SK-N-SH (cell line): ENCODE measurements at regions not wholly inside any gene's neighbourhood (a gene's known extent, or its start where the extent isn't known, plus 50 kb on each side); places are given as distances from the start of the nearest gene placed in this dataset.

Experiments
- CTCF ChIA-PET: fragments of 300-600, 350-600 bp; formaldehyde crosslinking; extraction: SDS; loops from one replicate; lab custom pipeline; 2021; lab: Yijun Ruan, JAX
- POLR2A ChIA-PET: fragments of 350-600 bp; sonication (Branson Sonifier 250); formaldehyde crosslinking; extraction: SDS; loops from one replicate; lab custom pipeline; 2020; ENCODE audit warnings: antibody characterized with exemption, inconsistent platforms; lab: Yijun Ruan, JAX
- DNase-seq: peaks from one replicate; pipeline ENCODE4 v3.0.0; 2012
- H2AFZ ChIP-seq: fragments of 200-600 bp; sonication (generic); 2 replicates; pipeline ENCODE4 v1.8.1; 2016; ENCODE audit warnings: antibody characterized with exemption, mild to moderate bottlenecking, low read depth
- H3F3A ChIP-seq: fragments of 200-600 bp; sonication (generic); replicated peaks from 2 replicates; pipeline ENCODE3; 2016; ENCODE audit warnings: antibody characterized with exemption, mild to moderate bottlenecking; ENCODE audit not compliant: insufficient read depth
- H3K27ac ChIP-seq, 2 experiments: fragments of 200-500 bp in 1 of 2; fragments of 200-600 bp in 1 of 2; sonication (Bioruptor generic) in 1 of 2; sonication (generic), shearing (Covaris generic) in 1 of 2; 2 replicates each; pipeline versions ENCODE4 v1.5.1 to v1.6.1; 2014 to 2016; ENCODE audit warnings: low read depth in 2 of 2, inconsistent platforms in 1 of 2, low read length in 1 of 2, mild to moderate bottlenecking in 1 of 2, mixed read lengths in 1 of 2
- H3K27me3 ChIP-seq: fragments of 200-600 bp; sonication (generic), shearing (Covaris generic); 2 replicates; pipeline ENCODE4 v1.6.1; 2016; ENCODE audit warnings: mixed run types; ENCODE audit not compliant: insufficient read depth
- H3K36me3 ChIP-seq, 2 experiments: fragments of 200-500 bp in 1 of 2; fragments of 200-600 bp in 1 of 2; sonication (Bioruptor generic) in 1 of 2; sonication (generic) in 1 of 2; replicated peaks in 1 of 2; 2 replicates each; pipeline versions ENCODE3 to v1.5.1; 2014 to 2016; ENCODE audit warnings: low read length in 1 of 2, mild to moderate bottlenecking in 1 of 2; ENCODE audit not compliant: insufficient read depth in 2 of 2, control insufficient read depth in 1 of 2
- H3K4me1 ChIP-seq, 2 experiments: fragments of 200-500 bp in 1 of 2; fragments of 200-600 bp in 1 of 2; sonication (Bioruptor generic) in 1 of 2; sonication (generic), shearing (Covaris generic) in 1 of 2; 2 replicates each; pipeline versions ENCODE4 v1.5.1 to v1.6.1; 2014 to 2016; ENCODE audit warnings: low read depth in 1 of 2, low read length in 1 of 2, mixed run types in 1 of 2; ENCODE audit not compliant: insufficient read depth in 2 of 2, control insufficient read depth in 1 of 2
- H3K4me2 ChIP-seq: fragments of 200-600 bp; sonication (generic), shearing (Covaris generic); 2 replicates; pipeline ENCODE4 v1.6.1; 2017; ENCODE audit warnings: mixed run types
- H3K4me3 ChIP-seq, 2 experiments: fragments of 200-500 bp in 1 of 2; fragments of 200-600 bp in 1 of 2; sonication (Bioruptor generic) in 1 of 2; sonication (generic), shearing (Covaris generic) in 1 of 2; 2 replicates each; pipeline versions ENCODE4 v1.5.1 to v1.8.1; 2014 to 2016; ENCODE audit warnings: low read depth in 2 of 2, inconsistent platforms in 1 of 2, low read length in 1 of 2, mild to moderate bottlenecking in 1 of 2, mixed read lengths in 1 of 2, moderate library complexity in 1 of 2
- H3K79me2 ChIP-seq: fragments of 200-600 bp; sonication (generic); 2 replicates; pipeline ENCODE4 v1.8.1; 2017; ENCODE audit warnings: mild to moderate bottlenecking; ENCODE audit not compliant: insufficient read depth
- H3K9ac ChIP-seq: fragments of 200-600 bp; sonication (generic); 2 replicates; pipeline ENCODE4 v1.6.1; 2017; ENCODE audit warnings: mixed run types
- H3K9me2 ChIP-seq: fragments of 200-600 bp; sonication (generic); 2 replicates; pipeline ENCODE4 v1.6.1; 2017; ENCODE audit warnings: mixed run types
- H3K9me3 ChIP-seq: fragments of 200-600 bp; sonication (generic); 2 replicates; pipeline ENCODE4 v1.6.1; 2017; ENCODE audit warnings: mixed run types, mild to moderate bottlenecking, moderate library complexity
- H4K20me1 ChIP-seq: fragments of 200-600 bp; sonication (generic); 2 replicates; pipeline ENCODE4 v1.6.1; 2017; ENCODE audit warnings: mild to moderate bottlenecking, mixed run types; ENCODE audit not compliant: insufficient read depth
- CHD2 ChIP-seq: fragments of 150-350 bp; IDR thresholded peaks from 2 replicates; pipeline ENCODE4 v1.6.1; 2018; ENCODE audit warnings: low read length; ENCODE audit not compliant: partially characterized antibody
- ELF1 ChIP-seq: IDR thresholded peaks from 2 replicates; pipeline ENCODE4 v1.4.0; 2012
- EP300 ChIP-seq, 2 experiments: IDR thresholded peaks; 2 replicates each; pipeline versions ENCODE4 v1.4.0 to v1.6.1; 2012; ENCODE audit warnings: borderline replicate concordance in 1 of 2, low read depth in 1 of 2, low read length in 1 of 2
- EZH2phosphoT487 ChIP-seq: fragments of 200-600 bp; sonication (generic); IDR thresholded peaks from 2 replicates; pipeline ENCODE4 v1.6.1; 2017; ENCODE audit warnings: low read depth, mixed run types, mild to moderate bottlenecking, antibody characterized with exemption, moderate library complexity, borderline replicate concordance
- FOSL2 ChIP-seq: IDR thresholded peaks from 2 replicates; pipeline ENCODE4 v1.4.0; 2012; ENCODE audit warnings: low read depth, mild to moderate bottlenecking, moderate library complexity, borderline replicate concordance
- FOXJ3 ChIP-seq: sonication (generic); formaldehyde crosslinking; IDR thresholded peaks from 2 replicates; pipeline ENCODE4 v1.5.1; 2020; ENCODE audit warnings: mild to moderate bottlenecking, missing genetic modification reagents
- FOXM1 ChIP-seq: IDR thresholded peaks from 2 replicates; pipeline ENCODE4 v1.4.0; 2012; ENCODE audit warnings: low read depth, mild to moderate bottlenecking
- GATA2 ChIP-seq: sonication (generic); formaldehyde crosslinking; IDR thresholded peaks from 2 replicates; pipeline ENCODE4 v1.5.0; 2020; ENCODE audit warnings: mild to moderate bottlenecking, missing genetic modification reagents
- JUND ChIP-seq: IDR thresholded peaks from 2 replicates; pipeline ENCODE4 v1.4.0; 2012
- NFIC ChIP-seq: IDR thresholded peaks from 2 replicates; pipeline ENCODE4 v1.4.0; 2012; ENCODE audit warnings: borderline replicate concordance
- NRF1 ChIP-seq: IDR thresholded peaks from 2 replicates; pipeline ENCODE4 v1.6.1; 2012; ENCODE audit warnings: low read depth, mild to moderate bottlenecking, low read length
- PBX3 ChIP-seq: IDR thresholded peaks from 2 replicates; pipeline ENCODE4; 2012
- POLR2AphosphoS5 ChIP-seq: IDR thresholded peaks from 2 replicates; pipeline ENCODE4 v1.6.1; 2012; ENCODE audit warnings: low read depth, low read length
- RAD21 ChIP-seq: IDR thresholded peaks from 2 replicates; pipeline ENCODE4 v1.6.1; 2012; ENCODE audit warnings: mild to moderate bottlenecking, low read length
- RCOR1 ChIP-seq: fragments of 150-350 bp; IDR thresholded peaks from 2 replicates; pipeline ENCODE4 v1.6.1; 2017; ENCODE audit warnings: antibody characterized with exemption, low read length
- RFX5 ChIP-seq: IDR thresholded peaks from 2 replicates; pipeline ENCODE4 v1.6.1; 2012; ENCODE audit warnings: mild to moderate bottlenecking, improper control_type of control experiment, low read length
- RXRA ChIP-seq: IDR thresholded peaks from 2 replicates; pipeline ENCODE4 v1.4.0; 2012; ENCODE audit warnings: low read depth, mild to moderate bottlenecking, borderline replicate concordance
- SIN3A ChIP-seq: IDR thresholded peaks from 2 replicates; pipeline ENCODE4 v1.6.1; 2012; ENCODE audit warnings: low read depth, mild to moderate bottlenecking, low read length, moderate library complexity, borderline replicate concordance
- SMC3 ChIP-seq: IDR thresholded peaks from 2 replicates; pipeline ENCODE4 v1.6.1; 2012; ENCODE audit warnings: low read depth, low read length, improper control_type of control experiment
- TAF1 ChIP-seq: IDR thresholded peaks from 2 replicates; pipeline ENCODE4 v1.6.1; 2012; ENCODE audit warnings: low read depth, mild to moderate bottlenecking, low read length, moderate library complexity, borderline replicate concordance
- TCF12 ChIP-seq: IDR thresholded peaks from 2 replicates; pipeline ENCODE4 v1.4.0; 2012
- TEAD4 ChIP-seq: IDR thresholded peaks from 2 replicates; pipeline ENCODE4 v1.4.0; 2012; ENCODE audit warnings: mild to moderate bottlenecking, borderline replicate concordance; ENCODE audit not compliant: insufficient read depth
- USF1 ChIP-seq: IDR thresholded peaks from 2 replicates; pipeline ENCODE4 v1.4.0; 2012; ENCODE audit warnings: low read depth, borderline replicate concordance
- USF2 ChIP-seq: fragments of 150-350 bp; IDR thresholded peaks from 2 replicates; pipeline ENCODE4 v1.6.1; 2017; ENCODE audit warnings: antibody characterized with exemption, low read length, low read depth, borderline replicate concordance
- YY1 ChIP-seq: IDR thresholded peaks from 2 replicates; pipeline ENCODE4 v1.4.0; 2012; ENCODE audit warnings: low read depth, mild to moderate bottlenecking
- WGBS: methylation state at CpG from one replicate; pipeline ENCODE4 v1.1.6; 2017; ENCODE audit warnings: low lambda C conversion rate; 5-methylcytosine and 5-hydroxymethylcytosine counted together
- TF ChIP-seq, protein P1 (sequence below): IDR thresholded peaks from 2 replicates; pipeline ENCODE4 v1.4.0; 2012; ENCODE audit warnings: low read depth, borderline replicate concordance
- TF ChIP-seq, protein P2 (sequence below): IDR thresholded peaks from 2 replicates; pipeline ENCODE4 v1.6.1; 2012; ENCODE audit warnings: mild to moderate bottlenecking, low read depth, low read length, moderate library complexity

DNA sequence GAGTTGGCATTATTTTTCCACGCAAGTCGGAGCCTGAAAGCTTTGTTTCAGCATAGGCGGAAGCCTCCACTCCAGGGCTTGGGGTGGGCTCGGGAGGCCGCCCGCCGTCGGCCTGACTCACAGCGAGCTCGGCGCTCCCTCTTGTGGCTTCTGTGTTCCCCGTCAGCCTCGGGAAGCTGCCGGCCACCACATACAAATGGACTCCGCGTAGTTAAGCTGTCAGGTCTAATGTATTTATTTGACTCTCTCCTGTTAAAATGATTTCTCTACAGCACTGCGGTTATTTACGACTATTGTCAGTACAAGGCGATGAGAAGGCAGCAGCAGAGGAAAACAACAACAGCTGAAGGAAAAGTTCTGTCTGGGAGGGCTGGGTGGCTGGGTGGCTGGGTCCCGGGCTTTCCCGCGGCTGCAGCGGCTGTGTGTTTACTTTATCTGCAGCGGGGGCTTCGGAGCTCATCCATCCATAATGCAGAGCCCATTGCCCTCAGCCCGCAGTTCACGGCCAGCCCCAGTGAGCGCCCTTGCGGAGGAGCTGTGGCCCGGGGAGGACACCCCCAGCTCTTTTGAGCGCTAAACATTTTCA lies 375.7 kb upstream of the CAMK1G start:
- POLR2A ChIA-PET: interaction anchor here (1.3 kb wide), 1 partner anchor 149 kb away, joined by 3 read pairs; no protein-coding TSS in a partner anchor
- 15% methylated on average over 19 of the region's 31 CpGs for WGBS
- Histone ChIP-seq H3K9me2 (no peaks in the 10 kb centered on the region), H3K79me2 (no peaks in the 10 kb centered on the region), H3K36me3 (no peaks in the 10 kb centered on the region), H2AFZ (peak overlapping the region; percentile 73), H4K20me1 (no peaks in the 10 kb centered on the region), H3K9ac (no peak overlapping the region), H3K4me2 (peak overlapping the region; percentile 74), H3K4me1 (peaks cover 0 to 23% of the 10 kb centered on the region in 2 experiments; a peak in 3 of 4 replicates), H3K4me3 (peak overlapping the region; percentile 38 to 49), H3F3A (no peaks in the 10 kb centered on the region), H3K27ac (peak overlapping the region in 1 of 2 experiments; percentile 71; a peak in 2 of 4 replicates), H3K27me3 (no peaks in the 10 kb centered on the region), H3K9me3 (no peaks in the 10 kb centered on the region)
- peak; percentile 87 for DNase-seq
- CTCF ChIA-PET: interaction anchor here (0.6 to 14.3 kb wide), 82 partner anchors 9 to 1212 kb away, joined by 3 to 261 read pairs (median 4); partner anchors contain the start of gene PLXNA2
- TF ChIP-seq SIN3A (no peak), TEAD4 (no peak), PBX3 (0 out of 2 replicates have a peak, but pooled peaks have one; percentile 10), RFX5 (no peak), TCF12 (no peak), USF2 (no peak), GATA2 (CRISPR knock-in tag) (no peak), EZH2phosphoT487 (no peak), POLR2AphosphoS5 (no peak), FOXM1 (no peak), RXRA (no peak), TAF1 (no peak), ELF1 (no peak), SMC3 (peak; percentile 88), EP300 (IDR thresholded peaks at IDR 0.05; ENCODE audit: borderline replicate concordance in 1 of 2, low read depth in 1 of 2, low read length in 1 of 2) (no peak), NFIC (no peak), CHD2 (no peak), USF1 (no peak), JUND (no peak), NRF1 (no peak), FOSL2 (no peak), RCOR1 (no peak), FOXJ3 (CRISPR knock-in tag) (no peak), YY1 (no peak), RAD21 (peak; percentile 92)
- TF ChIP-seq, protein P1, sequence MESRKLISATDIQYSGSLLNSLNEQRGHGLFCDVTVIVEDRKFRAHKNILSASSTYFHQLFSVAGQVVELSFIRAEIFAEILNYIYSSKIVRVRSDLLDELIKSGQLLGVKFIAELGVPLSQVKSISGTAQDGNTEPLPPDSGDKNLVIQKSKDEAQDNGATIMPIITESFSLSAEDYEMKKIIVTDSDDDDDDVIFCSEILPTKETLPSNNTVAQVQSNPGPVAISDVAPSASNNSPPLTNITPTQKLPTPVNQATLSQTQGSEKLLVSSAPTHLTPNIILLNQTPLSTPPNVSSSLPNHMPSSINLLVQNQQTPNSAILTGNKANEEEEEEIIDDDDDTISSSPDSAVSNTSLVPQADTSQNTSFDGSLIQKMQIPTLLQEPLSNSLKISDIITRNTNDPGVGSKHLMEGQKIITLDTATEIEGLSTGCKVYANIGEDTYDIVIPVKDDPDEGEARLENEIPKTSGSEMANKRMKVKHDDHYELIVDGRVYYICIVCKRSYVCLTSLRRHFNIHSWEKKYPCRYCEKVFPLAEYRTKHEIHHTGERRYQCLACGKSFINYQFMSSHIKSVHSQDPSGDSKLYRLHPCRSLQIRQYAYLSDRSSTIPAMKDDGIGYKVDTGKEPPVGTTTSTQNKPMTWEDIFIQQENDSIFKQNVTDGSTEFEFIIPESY: no peak
- TF ChIP-seq, protein P2, sequence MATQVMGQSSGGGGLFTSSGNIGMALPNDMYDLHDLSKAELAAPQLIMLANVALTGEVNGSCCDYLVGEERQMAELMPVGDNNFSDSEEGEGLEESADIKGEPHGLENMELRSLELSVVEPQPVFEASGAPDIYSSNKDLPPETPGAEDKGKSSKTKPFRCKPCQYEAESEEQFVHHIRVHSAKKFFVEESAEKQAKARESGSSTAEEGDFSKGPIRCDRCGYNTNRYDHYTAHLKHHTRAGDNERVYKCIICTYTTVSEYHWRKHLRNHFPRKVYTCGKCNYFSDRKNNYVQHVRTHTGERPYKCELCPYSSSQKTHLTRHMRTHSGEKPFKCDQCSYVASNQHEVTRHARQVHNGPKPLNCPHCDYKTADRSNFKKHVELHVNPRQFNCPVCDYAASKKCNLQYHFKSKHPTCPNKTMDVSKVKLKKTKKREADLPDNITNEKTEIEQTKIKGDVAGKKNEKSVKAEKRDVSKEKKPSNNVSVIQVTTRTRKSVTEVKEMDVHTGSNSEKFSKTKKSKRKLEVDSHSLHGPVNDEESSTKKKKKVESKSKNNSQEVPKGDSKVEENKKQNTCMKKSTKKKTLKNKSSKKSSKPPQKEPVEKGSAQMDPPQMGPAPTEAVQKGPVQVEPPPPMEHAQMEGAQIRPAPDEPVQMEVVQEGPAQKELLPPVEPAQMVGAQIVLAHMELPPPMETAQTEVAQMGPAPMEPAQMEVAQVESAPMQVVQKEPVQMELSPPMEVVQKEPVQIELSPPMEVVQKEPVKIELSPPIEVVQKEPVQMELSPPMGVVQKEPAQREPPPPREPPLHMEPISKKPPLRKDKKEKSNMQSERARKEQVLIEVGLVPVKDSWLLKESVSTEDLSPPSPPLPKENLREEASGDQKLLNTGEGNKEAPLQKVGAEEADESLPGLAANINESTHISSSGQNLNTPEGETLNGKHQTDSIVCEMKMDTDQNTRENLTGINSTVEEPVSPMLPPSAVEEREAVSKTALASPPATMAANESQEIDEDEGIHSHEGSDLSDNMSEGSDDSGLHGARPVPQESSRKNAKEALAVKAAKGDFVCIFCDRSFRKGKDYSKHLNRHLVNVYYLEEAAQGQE: no peak
